Body of pancreas (tissue), 4 donors: ENCODE measurements at regions not wholly inside any gene's neighbourhood (a gene's known extent, or its start where the extent isn't known, plus 50 kb on each side); places are given as distances from the start of the nearest gene placed in this dataset.
"Not testable (repeated sequence)": the region's sequence is repeated elsewhere in the genome, so short reads cannot be mapped to it uniquely, and the experiment has no call there.

Experiments
- ATAC-seq: fragments of 150-250 bp; one replicate; pipeline ENCODE4 v1.9.1; 2016
- DNase-seq, 4 donors: peaks; one replicate each; pipeline ENCODE4 v3.0.0-alpha.2; 2019
- H3K27ac ChIP-seq, 4 donors: fragments of 200-600 bp; sonication (generic); 1 replicate in 3 of 4; 2 replicates in 1 of 4; pipeline versions ENCODE4 v1.5.1 to v1.6.1; 2016 to 2019; ENCODE audit warnings: mild to moderate bottlenecking in 1 of 4, mixed read lengths in 1 of 4, moderate library complexity in 1 of 4
- H3K27me3 ChIP-seq, 2 donors: fragments of 200-600 bp; sonication (generic); one replicate each; pipeline ENCODE4 v1.6.0; 2016; ENCODE audit warnings: mild to moderate bottlenecking in 1 of 2
- H3K36me3 ChIP-seq, 2 donors: fragments of 200-600 bp; sonication (generic); replicated peaks in 1 of 2; 2 replicates each; pipeline ENCODE4 v1.5.1; 2016; ENCODE audit warnings: low read depth in 2 of 2; ENCODE audit not compliant: insufficient read depth in 1 of 2
- H3K4me1 ChIP-seq: fragments of 200-600 bp; sonication (generic); one replicate; pipeline ENCODE4 v1.6.0; 2016
- H3K4me3 ChIP-seq, 2 donors: fragments of 200-600 bp; sonication (generic); 1 replicate in 1 of 2; 2 replicates in 1 of 2; pipeline ENCODE4 v1.5.1; 2016 to 2019
- H3K9me3 ChIP-seq, 3 donors: fragments of 200-600 bp; sonication (generic); 1 replicate in 2 of 3; 2 replicates in 1 of 3; pipeline ENCODE4 v1.5.1; 2016
- CTCF ChIP-seq, 7 experiments: fragments of 450-650 bp in 4 of 7; fragments of 200-600 bp in 3 of 7; sonication (generic) in 3 of 7; IDR thresholded peaks; one replicate each; pipeline ENCODE4 v1.5.1; 2016 to 2019; ENCODE audit warnings: antibody characterized with exemption in 7 of 7
- POLR2A ChIP-seq, 3 donors: fragments of 450-650 bp; IDR thresholded peaks; one replicate each; pipeline ENCODE4 v1.6.1; 2016; ENCODE audit warnings: antibody characterized with exemption in 3 of 3, mild to moderate bottlenecking in 2 of 3
- WGBS, 2 donors: methylation state at CpG; one replicate each; pipeline ENCODE4 v1.1.5; 2017; 5-methylcytosine and 5-hydroxymethylcytosine counted together
- intact Hi-C: fragments of 100-400 bp; cut with DNase I; formaldehyde crosslinking; loops from one replicate; pipeline ENCODE4 v1.15.1; 2023

- ATAC-seq, DNase-seq, intact Hi-C loops, H3K27ac ChIP-seq, H3K36me3 ChIP-seq, H3K27me3 ChIP-seq, H3K4me3 ChIP-seq, H3K9me3 ChIP-seq, H3K4me1 ChIP-seq: not testable (repeated sequence)
- 100% methylated on average over 1 of the region's 17 CpGs; no CpG with 5 or more reads in 1 of the 2 donors for WGBS, 2 donors
Measured at GRCh38 chr15:85260526-85260925, 119.9 kb upstream of the AKAP13 start.

GRCh38 chr15:85262461-85263055 lies 117.8 kb upstream of the AKAP13 start:
- 72 to 76% methylated on average over 10 to 25 of the region's 26 CpGs for WGBS, 2 donors
- intact Hi-C loops, H3K27ac ChIP-seq, H3K4me3 ChIP-seq, H3K36me3 ChIP-seq, H3K4me1 ChIP-seq, H3K9me3 ChIP-seq, H3K27me3 ChIP-seq, ATAC-seq, DNase-seq: not testable (repeated sequence)

GRCh38 chr15:85263842-85264440 lies 116.5 kb upstream of the AKAP13 start:
- DNase-seq, result not testable (repeated sequence)

GRCh38 chr15:85264614-85265190 lies 115.7 kb upstream of the AKAP13 start:
- intact Hi-C loops, ATAC-seq, H3K4me1 ChIP-seq, H3K36me3 ChIP-seq, H3K27me3 ChIP-seq, H3K9me3 ChIP-seq, H3K4me3 ChIP-seq, DNase-seq, H3K27ac ChIP-seq: not testable (repeated sequence)
- WGBS, 2 donors, result 27 to 76% methylated on average over 2 to 12 of the region's 14 CpGs

More at GRCh38 chr15:85263842-85264440, 116.5 kb upstream of the AKAP13 start:
- H3K27ac ChIP-seq, H3K9me3 ChIP-seq, intact Hi-C loops, H3K4me3 ChIP-seq, H3K36me3 ChIP-seq, H3K27me3 ChIP-seq, H3K4me1 ChIP-seq, ATAC-seq: not testable (repeated sequence)
- WGBS, 2 donors, result 89% methylated on average over 7 of the region's 13 CpGs; no CpG with 5 or more reads in 1 of the 2 donors

- WGBS, 2 donors, result 76% methylated on average over 3 of the region's 24 CpGs; no CpG with 5 or more reads in 1 of the 2 donors
- H3K4me3 ChIP-seq, H3K27me3 ChIP-seq, intact Hi-C loops, H3K36me3 ChIP-seq, H3K27ac ChIP-seq, DNase-seq, H3K4me1 ChIP-seq, H3K9me3 ChIP-seq, ATAC-seq: not testable (repeated sequence)
Measured at GRCh38 chr15:85267158-85267857, 113.1 kb upstream of the AKAP13 start.

- ATAC-seq (no peak), DNase-seq (no peak)
- 83% methylated on average over 14 of the region's 14 CpGs for WGBS, 2 donors
- H3K9me3 ChIP-seq, result no peaks in the 10 kb centered on the region
- TF ChIP-seq CTCF (IDR thresholded peaks at IDR 0.05) (no peak), POLR2A (IDR thresholded peaks at IDR 0.05) (no peak)
- no peak overlapping the region for H3K27ac ChIP-seq
- no peaks in the 10 kb centered on the region for H3K36me3 ChIP-seq
- H3K4me1 ChIP-seq, result no peaks in the 10 kb centered on the region
- no peak overlapping the region for H3K4me3 ChIP-seq
- no peaks in the 10 kb centered on the region for H3K27me3 ChIP-seq
- intact Hi-C loops, result no loop called here
Measured at GRCh38 chr15:85274315-85275050, 105.9 kb upstream of the AKAP13 start.

GRCh38 chr15:85276508-85276907 lies 103.9 kb upstream of the AKAP13 start:
- Histone ChIP-seq H3K36me3 (no peaks in the 10 kb centered on the region), H3K27me3 (no peaks in the 10 kb centered on the region), H3K27ac (no peak overlapping the region), H3K4me1 (no peaks in the 10 kb centered on the region), H3K4me3 (no peak overlapping the region), H3K9me3 (no peaks in the 10 kb centered on the region)
- TF ChIP-seq CTCF (IDR thresholded peaks at IDR 0.05), result no peak
- no peak for DNase-seq
- intact Hi-C loops, result no loop called here
- WGBS, 2 donors, result 64 to 72% methylated on average over 4 of the region's 4 CpGs
- no peak for ATAC-seq
